Anterior cingulate cortex (tissue), 58 donors: ENCODE measurements at regions not wholly inside any gene's neighbourhood (a gene's known extent, or its start where the extent isn't known, plus 50 kb on each side); places are given as distances from the start of the nearest gene placed in this dataset.
A peak's percentile ranks its signal among the peaks of the same experiment; 100 is the strongest.

Experiments
- DNase-seq, 58 donors: peaks; one replicate each; lab custom pipeline; 2025; lab: John Stamatoyannopoulos, UW

GRCh38 chr4:71691416-71692073, 92.3 kb downstream of the GC start:
- DNase-seq: no peak

GRCh38 chr4:71689822-71690221, 94.1 kb downstream of the GC start:
- DNase-seq: no peak

GRCh38 chr4:71687056-71687455, 96.8 kb downstream of the GC start:
- no peak for DNase-seq

- DNase-seq: no peak
These were observed 97.9 kb downstream of the GC start for GRCh38 chr4:71685975-71686374.

GRCh38 chr4:71683309-71683708, 100.6 kb downstream of the GC start:
- DNase-seq: no peak

GRCh38 chr4:71680706-71681105, 103.2 kb downstream of the GC start:
- no peak for DNase-seq

GRCh38 chr4:71677568-71677967, 106.3 kb downstream of the GC start:
- no peak for DNase-seq

- no peak for DNase-seq
These were observed 114.6 kb downstream of the GC start for GRCh38 chr4:71669291-71669690.

- DNase-seq: no peak
These were observed 118.5 kb downstream of the GC start for GRCh38 chr4:71665358-71665757.

- no peak for DNase-seq
These were observed 119.5 kb downstream of the GC start for GRCh38 chr4:71664366-71664765.

- DNase-seq: no peak
These were observed 120.1 kb downstream of the GC start for GRCh38 chr4:71663780-71664179.

- DNase-seq: no peak
These were observed 123.9 kb downstream of the GC start for GRCh38 chr4:71659979-71660378.

GRCh38 chr4:71648923-71649322, 135.0 kb downstream of the GC start:
- DNase-seq: no peak

GRCh38 chr4:71648448-71648847, 135.4 kb downstream of the GC start:
- DNase-seq: no peak

GRCh38 chr4:71639380-71639779, 144.5 kb downstream of the GC start:
- no peak for DNase-seq

- DNase-seq: peak in 1 of 58 donors; percentile 0
These were observed 148.6 kb downstream of the GC start for GRCh38 chr4:71635139-71635748.

GRCh38 chr4:71634364-71634763, 149.5 kb downstream of the GC start:
- DNase-seq: no peak

GRCh38 chr4:71630803-71631202, 153.1 kb downstream of the GC start:
- DNase-seq: no peak

- DNase-seq: no peak
These were observed 158.9 kb downstream of the GC start for GRCh38 chr4:71625005-71625404.
